HEK293T (cell line): ENCODE measurements at regions not wholly inside any gene's neighbourhood (a gene's known extent, or its start where the extent isn't known, plus 50 kb on each side); places are given as distances from the start of the nearest gene placed in this dataset.

ENCODE experiments used
- ARNT ChIP-seq: fragments of 450-650 bp; IDR thresholded peaks from 2 replicates; pipeline ENCODE4 v1.6.1; 2017; ENCODE audit warnings: mild to moderate bottlenecking
- BHLHE40 ChIP-seq: fragments of 450-650 bp; IDR thresholded peaks from 2 replicates; pipeline ENCODE4 v1.6.1; 2016; ENCODE audit warnings: mild to moderate bottlenecking, moderate library complexity, borderline replicate concordance
- ELF4 ChIP-seq: fragments of 450-650 bp; IDR thresholded peaks from 2 replicates; pipeline ENCODE4 v1.6.1; 2017; ENCODE audit warnings: antibody characterized with exemption
- FOXM1 ChIP-seq: fragments of 450-650 bp; IDR thresholded peaks from 2 replicates; pipeline ENCODE4 v1.6.1; 2017; ENCODE audit warnings: mild to moderate bottlenecking, borderline replicate concordance
- HDGF ChIP-seq: fragments of 450-650 bp; IDR thresholded peaks from 2 replicates; pipeline ENCODE4 v1.6.1; 2017; ENCODE audit warnings: antibody characterized with exemption, borderline replicate concordance
- LEF1 ChIP-seq: fragments of 450-650 bp; IDR thresholded peaks from 2 replicates; pipeline ENCODE4 v1.6.1; 2017; ENCODE audit warnings: mild to moderate bottlenecking, borderline replicate concordance
- NFRKB ChIP-seq: fragments of 450-650 bp; IDR thresholded peaks from 2 replicates; pipeline ENCODE4 v1.6.1; 2016; ENCODE audit warnings: mild to moderate bottlenecking, moderate library complexity
- TF ChIP-seq, protein P1 (sequence below): fragments of 450-650 bp; IDR thresholded peaks from 2 replicates; pipeline ENCODE4 v1.6.1; 2016

DNA sequence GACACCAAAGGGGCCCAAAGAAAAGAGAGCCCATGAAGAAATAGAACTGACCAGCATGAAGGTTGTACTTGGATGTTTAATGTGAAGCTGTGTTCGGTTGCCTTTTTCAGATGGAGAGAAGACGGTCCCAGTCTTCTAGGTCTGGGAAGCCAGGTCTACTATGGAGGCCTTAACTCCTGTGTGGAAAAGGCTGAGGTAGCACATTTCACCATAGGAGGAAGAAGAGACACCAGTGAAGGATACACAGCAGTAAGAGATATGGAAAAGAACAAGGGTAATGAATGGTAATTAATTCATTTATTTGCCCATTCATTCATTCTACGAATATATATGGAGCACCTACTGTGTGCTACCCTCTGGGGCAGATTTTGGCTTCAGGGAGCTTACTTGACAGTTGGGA lies 151.6 kb upstream of the PLEKHG7 start:
- TF ChIP-seq NFRKB: no peak
- no peak for TF ChIP-seq ARNT
- TF ChIP-seq, protein P1, sequence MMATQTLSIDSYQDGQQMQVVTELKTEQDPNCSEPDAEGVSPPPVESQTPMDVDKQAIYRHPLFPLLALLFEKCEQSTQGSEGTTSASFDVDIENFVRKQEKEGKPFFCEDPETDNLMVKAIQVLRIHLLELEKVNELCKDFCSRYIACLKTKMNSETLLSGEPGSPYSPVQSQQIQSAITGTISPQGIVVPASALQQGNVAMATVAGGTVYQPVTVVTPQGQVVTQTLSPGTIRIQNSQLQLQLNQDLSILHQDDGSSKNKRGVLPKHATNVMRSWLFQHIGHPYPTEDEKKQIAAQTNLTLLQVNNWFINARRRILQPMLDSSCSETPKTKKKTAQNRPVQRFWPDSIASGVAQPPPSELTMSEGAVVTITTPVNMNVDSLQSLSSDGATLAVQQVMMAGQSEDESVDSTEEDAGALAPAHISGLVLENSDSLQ: no peak
- TF ChIP-seq HDGF: no peak
- TF ChIP-seq BHLHE40: no peak
- no peak for TF ChIP-seq ELF4
- no peak for TF ChIP-seq LEF1
- no peak for TF ChIP-seq FOXM1
